HUES48 (cell line): ENCODE measurements at regions not wholly inside any gene's neighbourhood (a gene's known extent, or its start where the extent isn't known, plus 50 kb on each side); places are given as distances from the start of the nearest gene placed in this dataset.
"Not testable (repeated sequence)": the region's sequence is repeated elsewhere in the genome, so short reads cannot be mapped to it uniquely, and the experiment has no call there.

Experiments used
- H3K27ac ChIP-seq: one replicate; pipeline ENCODE4 v1.7.0; 2013; ENCODE audit warnings: low read depth, low read length, inconsistent platforms
- H3K27me3 ChIP-seq: 2 replicates; pipeline ENCODE4 v1.6.1; 2013; ENCODE audit warnings: mild to moderate bottlenecking, low read length; ENCODE audit not compliant: control insufficient read depth, insufficient read depth
- H3K36me3 ChIP-seq: 2 replicates; pipeline ENCODE4 v1.6.1; 2013; ENCODE audit warnings: low read length; ENCODE audit not compliant: control insufficient read depth, insufficient read depth
- H3K4me1 ChIP-seq: 2 replicates; pipeline ENCODE4 v1.6.1; 2013; ENCODE audit warnings: mild to moderate bottlenecking, low read length; ENCODE audit not compliant: control insufficient read depth, insufficient read depth
- H3K4me3 ChIP-seq: 2 replicates; pipeline ENCODE4 v1.5.1; 2013; ENCODE audit warnings: mild to moderate bottlenecking, low read depth, low read length
- H3K9ac ChIP-seq: 2 replicates; pipeline ENCODE4 v1.6.1; 2013; ENCODE audit warnings: mild to moderate bottlenecking, low read depth, low read length, moderate library complexity
- H3K9me3 ChIP-seq: 2 replicates; pipeline ENCODE4 v1.6.1; 2013; ENCODE audit warnings: low read length; ENCODE audit not compliant: control insufficient read depth, insufficient read depth

- H3K27ac ChIP-seq: no peak overlapping the region
- H3K9me3 ChIP-seq: no peaks in the 10 kb centered on the region
- no peaks in the 10 kb centered on the region for H3K27me3 ChIP-seq
- no peak overlapping the region for H3K4me3 ChIP-seq
- no peaks in the 10 kb centered on the region for H3K4me1 ChIP-seq
- no peaks in the 10 kb centered on the region for H3K36me3 ChIP-seq
- no peak overlapping the region for H3K9ac ChIP-seq
Measured at GRCh38 chr12:17062267-17063036, 456.5 kb upstream of the LMO3 start.

- no peaks in the 10 kb centered on the region for H3K36me3 ChIP-seq
- no peak overlapping the region for H3K9ac ChIP-seq
- H3K4me3 ChIP-seq: no peak overlapping the region
Measured at GRCh38 chr12:17060260-17060659, 454.3 kb upstream of the LMO3 start.

GRCh38 chr12:17056546-17056945, 450.6 kb upstream of the LMO3 start:
- no peaks in the 10 kb centered on the region for H3K36me3 ChIP-seq
- H3K4me3 ChIP-seq: no peak overlapping the region
- no peaks in the 10 kb centered on the region for H3K27me3 ChIP-seq
- no peaks in the 10 kb centered on the region for H3K4me1 ChIP-seq
- H3K9ac ChIP-seq: no peak overlapping the region
- H3K27ac ChIP-seq: no peak overlapping the region
- 0 out of 2 replicates have a peak, but pooled peaks cover 3% of the 10 kb centered on the region for H3K9me3 ChIP-seq

More at GRCh38 chr12:17060260-17060659, 454.3 kb upstream of the LMO3 start:
- H3K9me3 ChIP-seq: 0 out of 2 replicates have a peak, but pooled peaks cover 2% of the 10 kb centered on the region
- no peaks in the 10 kb centered on the region for H3K4me1 ChIP-seq
- H3K27me3 ChIP-seq: no peaks in the 10 kb centered on the region
- no peak overlapping the region for H3K27ac ChIP-seq

GRCh38 chr12:17038923-17039322, 433.0 kb upstream of the LMO3 start:
- Histone ChIP-seq H3K4me1 (no peaks in the 10 kb centered on the region), H3K27me3 (no peaks in the 10 kb centered on the region), H3K36me3 (no peaks in the 10 kb centered on the region), H3K4me3 (no peak overlapping the region), H3K9me3 (no peaks in the 10 kb centered on the region), H3K27ac (no peak overlapping the region), H3K9ac (no peak overlapping the region)

- peaks cover 4% of the 10 kb centered on the region for H3K4me1 ChIP-seq
- H3K27me3 ChIP-seq: no peaks in the 10 kb centered on the region
- H3K9me3 ChIP-seq: no peaks in the 10 kb centered on the region
- H3K4me3 ChIP-seq: no peak overlapping the region
- H3K9ac ChIP-seq: no peak overlapping the region
- no peaks in the 10 kb centered on the region for H3K36me3 ChIP-seq
- no peak overlapping the region for H3K27ac ChIP-seq
Measured at GRCh38 chr12:17035372-17035771, 429.4 kb upstream of the LMO3 start.

- Histone ChIP-seq H3K4me1 (peaks cover 14% of the 10 kb centered on the region), H3K36me3 (no peaks in the 10 kb centered on the region), H3K9me3 (no peaks in the 10 kb centered on the region), H3K27ac (no peak overlapping the region), H3K4me3 (no peak overlapping the region), H3K27me3 (no peaks in the 10 kb centered on the region), H3K9ac (no peak overlapping the region)
Measured at GRCh38 chr12:17030338-17030737, 424.4 kb upstream of the LMO3 start.

GRCh38 chr12:17028348-17028747, 422.4 kb upstream of the LMO3 start:
- Histone ChIP-seq H3K36me3 (no peaks in the 10 kb centered on the region), H3K27me3 (no peaks in the 10 kb centered on the region), H3K4me1 (peaks cover 14% of the 10 kb centered on the region), H3K4me3 (no peak overlapping the region), H3K9me3 (no peaks in the 10 kb centered on the region), H3K27ac (no peak overlapping the region), H3K9ac (no peak overlapping the region)

- peaks cover 23% of the 10 kb centered on the region for H3K4me1 ChIP-seq
- not testable (repeated sequence) for H3K4me3 ChIP-seq, H3K9me3 ChIP-seq, H3K27me3 ChIP-seq, H3K27ac ChIP-seq, H3K36me3 ChIP-seq, H3K9ac ChIP-seq
Measured at GRCh38 chr12:17025424-17025823, 419.5 kb upstream of the LMO3 start.

- no peaks in the 10 kb centered on the region for H3K27me3 ChIP-seq
Measured at GRCh38 chr12:17020765-17021164, 414.8 kb upstream of the LMO3 start.

GRCh38 chr12:17017402-17017801, 411.4 kb upstream of the LMO3 start:
- Histone ChIP-seq H3K9ac (no peak overlapping the region), H3K36me3 (no peaks in the 10 kb centered on the region), H3K27me3 (no peaks in the 10 kb centered on the region)

More at GRCh38 chr12:17020765-17021164, 414.8 kb upstream of the LMO3 start:
- no peak overlapping the region for H3K9ac ChIP-seq
- no peaks in the 10 kb centered on the region for H3K36me3 ChIP-seq
- H3K27ac ChIP-seq: peak overlapping the region; percentile 82
- peak overlapping the region; percentile 26; the same call in 1 of the 2 replicates for H3K4me3 ChIP-seq
- H3K4me1 ChIP-seq: peaks cover 24% of the 10 kb centered on the region
- H3K9me3 ChIP-seq: no peaks in the 10 kb centered on the region

GRCh38 chr12:17016116-17016864, 410.3 kb upstream of the LMO3 start:
- no peak overlapping the region for H3K27ac ChIP-seq
- H3K27me3 ChIP-seq: no peaks in the 10 kb centered on the region
- H3K9ac ChIP-seq: no peak overlapping the region
- no peaks in the 10 kb centered on the region for H3K36me3 ChIP-seq
- no peak overlapping the region for H3K4me3 ChIP-seq
- no peaks in the 10 kb centered on the region for H3K9me3 ChIP-seq
- peaks cover 18% of the 10 kb centered on the region for H3K4me1 ChIP-seq

More at GRCh38 chr12:17017402-17017801, 411.4 kb upstream of the LMO3 start:
- no peak overlapping the region for H3K27ac ChIP-seq
- H3K9me3 ChIP-seq: no peaks in the 10 kb centered on the region
- peaks cover 24% of the 10 kb centered on the region for H3K4me1 ChIP-seq
- H3K4me3 ChIP-seq: no peak overlapping the region
